ENCODE measurements at regions not wholly inside any gene's neighbourhood (a gene's known extent, or its start where the extent isn't known, plus 50 kb on each side); places are given as distances from the start of the nearest gene placed in this dataset.

DNA sequence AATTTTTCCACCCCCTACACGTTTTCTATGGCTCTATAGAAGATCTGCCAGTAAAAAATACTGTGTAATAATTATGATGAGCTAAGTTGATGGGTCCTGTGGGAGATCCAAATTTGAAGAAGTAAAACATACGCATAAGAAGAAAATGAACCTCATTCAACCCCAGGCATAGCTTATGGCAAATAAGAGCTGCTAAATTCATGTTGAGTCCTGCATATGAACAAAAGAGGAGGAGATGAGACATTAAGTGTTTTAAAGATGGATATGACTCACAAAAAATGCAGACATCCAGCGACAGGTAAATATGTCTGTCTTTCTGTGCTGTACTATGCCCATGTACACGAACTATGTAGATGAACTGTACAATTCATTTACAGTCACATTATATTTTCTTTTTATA lies 101.9 kb downstream of the LIG4 start:
- ChIA-PET CTCF (no interaction called here), POLR2A (no interaction called here), RAD21 (ENCODE audit: low non-redundant PET in 1 of 2, low total read pairs in 2 of 2, uncharacterized antibody in 2 of 2, unreplicated experiment in 2 of 2) (no interaction called here)
- DNase-seq (ENCODE audit: low read depth, low spot score) (no peak), ATAC-seq (no peak)
- H2AFZ ChIP-seq (ENCODE audit: low read depth, low read length, poor library complexity, severe bottlenecking): no peak overlapping the region
- no peaks in the 10 kb centered on the region for H4K20me1 ChIP-seq (ENCODE audit: insufficient read depth)
- no peaks in the 10 kb centered on the region for H3K9me2 ChIP-seq (ENCODE audit: insufficient read depth)
- H3K27me3 ChIP-seq (ENCODE audit: insufficient read depth, low read length): no peaks in the 10 kb centered on the region
- no peaks in the 10 kb centered on the region for H3K4me1 ChIP-seq (ENCODE audit: control insufficient read depth in 1 of 2, insufficient read depth in 2 of 2, low read length in 2 of 2)
- H3K4me3 ChIP-seq (replicated peaks in 1 of 2; ENCODE audit: low read depth in 1 of 2, low read length in 2 of 2): no peak overlapping the region
- H3K9ac ChIP-seq (ENCODE audit: low read length): no peak overlapping the region
- H3K9me3 ChIP-seq (ENCODE audit: control insufficient read depth in 1 of 2, insufficient read depth in 1 of 2, low read depth in 1 of 2, low read length in 2 of 2): no peaks in the 10 kb centered on the region
- BruUV-seq (replicated peaks): no TSS peak
- TF ChIP-seq POLR2AphosphoS5 (IDR thresholded peaks at IDR 0.05; ENCODE audit: low read depth, low read length): no peak
- no peak for TF ChIP-seq YY1 (IDR thresholded peaks at IDR 0.05; ENCODE audit: extremely low read depth, insufficient replicate concordance, low read depth, low read length)
- intact Hi-C loops (cut with micrococcal nuclease): no loop called here
- H3K79me2 ChIP-seq (ENCODE audit: insufficient read depth, low read length): no peaks in the 10 kb centered on the region
- no peak overlapping the region for H3K27ac ChIP-seq (ENCODE audit: low read depth, low read length)
- no peaks in the 10 kb centered on the region for H3K36me3 ChIP-seq (ENCODE audit: control insufficient read depth in 1 of 2, insufficient read depth in 2 of 2, low read length in 2 of 2)
- H3K4me2 ChIP-seq (ENCODE audit: low read length): no peak overlapping the region

DNA sequence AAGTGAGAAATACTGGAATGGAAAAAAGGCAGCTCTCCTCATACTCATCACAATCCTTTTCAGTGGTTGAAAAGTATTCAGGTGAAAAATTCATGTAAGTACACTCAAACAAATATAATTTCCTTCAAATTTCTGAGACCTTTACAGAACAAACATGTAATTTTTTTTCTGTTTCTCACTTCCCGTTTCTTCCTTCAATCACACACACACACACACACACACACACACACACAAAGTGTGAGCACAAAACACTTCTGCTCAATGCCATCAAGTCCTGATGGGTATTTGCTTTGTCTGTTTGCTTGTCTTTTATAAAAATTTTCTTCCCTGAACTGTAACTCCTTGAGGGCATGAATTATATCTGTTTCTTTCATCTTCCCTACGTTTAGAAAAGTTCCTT lies 110.6 kb downstream of the LIG4 start:
- ATAC-seq (no peak), DNase-seq (ENCODE audit: low read depth, low spot score) (no peak)
- no peaks in the 10 kb centered on the region for H4K20me1 ChIP-seq (ENCODE audit: insufficient read depth)
- no peak overlapping the region for H3K4me3 ChIP-seq (replicated peaks in 1 of 2; ENCODE audit: low read depth in 1 of 2, low read length in 2 of 2)
- no peaks in the 10 kb centered on the region for H3K9me2 ChIP-seq (ENCODE audit: insufficient read depth)
- no peaks in the 10 kb centered on the region for H3K9me3 ChIP-seq (ENCODE audit: control insufficient read depth in 1 of 2, insufficient read depth in 1 of 2, low read depth in 1 of 2, low read length in 2 of 2)
- RAD21 ChIA-PET (ENCODE audit: low non-redundant PET in 1 of 2, low total read pairs in 2 of 2, uncharacterized antibody in 2 of 2, unreplicated experiment in 2 of 2): no interaction called here
- CTCF ChIA-PET: no interaction called here
- no peaks in the 10 kb centered on the region for H3K27me3 ChIP-seq (ENCODE audit: insufficient read depth, low read length)
- H3K4me2 ChIP-seq (ENCODE audit: low read length): no peak overlapping the region
- H2AFZ ChIP-seq (ENCODE audit: low read depth, low read length, poor library complexity, severe bottlenecking): no peak overlapping the region
- no peaks in the 10 kb centered on the region for H3K4me1 ChIP-seq (ENCODE audit: control insufficient read depth in 1 of 2, insufficient read depth in 2 of 2, low read length in 2 of 2)
- H3K79me2 ChIP-seq (ENCODE audit: insufficient read depth, low read length): no peaks in the 10 kb centered on the region
- intact Hi-C loops (cut with micrococcal nuclease): no loop called here
- POLR2A ChIA-PET: no interaction called here
- no peak for TF ChIP-seq RAD21 (IDR thresholded peaks at IDR 0.05; ENCODE audit: low read depth)
- no peak for TF ChIP-seq POLR2A (IDR thresholded peaks at IDR 0.05; ENCODE audit: borderline replicate concordance, extremely low read depth, insufficient read depth, insufficient read length)
- TF ChIP-seq SRF (IDR thresholded peaks at IDR 0.05; ENCODE audit: low read depth): no peak
- no peak for TF ChIP-seq POLR2AphosphoS5 (IDR thresholded peaks at IDR 0.05; ENCODE audit: low read depth, low read length)
- no peak for TF ChIP-seq ELF1 (IDR thresholded peaks at IDR 0.05; ENCODE audit: borderline replicate concordance, low read depth)
- no peak for TF ChIP-seq YY1 (IDR thresholded peaks at IDR 0.05; ENCODE audit: extremely low read depth, insufficient replicate concordance, low read depth, low read length)
- no peak for TF ChIP-seq SP1 (IDR thresholded peaks at IDR 0.05; ENCODE audit: low read depth)
- TF ChIP-seq CBX3 (IDR thresholded peaks at IDR 0.05; ENCODE audit: low read depth): no peak
- TF ChIP-seq, protein P1, sequence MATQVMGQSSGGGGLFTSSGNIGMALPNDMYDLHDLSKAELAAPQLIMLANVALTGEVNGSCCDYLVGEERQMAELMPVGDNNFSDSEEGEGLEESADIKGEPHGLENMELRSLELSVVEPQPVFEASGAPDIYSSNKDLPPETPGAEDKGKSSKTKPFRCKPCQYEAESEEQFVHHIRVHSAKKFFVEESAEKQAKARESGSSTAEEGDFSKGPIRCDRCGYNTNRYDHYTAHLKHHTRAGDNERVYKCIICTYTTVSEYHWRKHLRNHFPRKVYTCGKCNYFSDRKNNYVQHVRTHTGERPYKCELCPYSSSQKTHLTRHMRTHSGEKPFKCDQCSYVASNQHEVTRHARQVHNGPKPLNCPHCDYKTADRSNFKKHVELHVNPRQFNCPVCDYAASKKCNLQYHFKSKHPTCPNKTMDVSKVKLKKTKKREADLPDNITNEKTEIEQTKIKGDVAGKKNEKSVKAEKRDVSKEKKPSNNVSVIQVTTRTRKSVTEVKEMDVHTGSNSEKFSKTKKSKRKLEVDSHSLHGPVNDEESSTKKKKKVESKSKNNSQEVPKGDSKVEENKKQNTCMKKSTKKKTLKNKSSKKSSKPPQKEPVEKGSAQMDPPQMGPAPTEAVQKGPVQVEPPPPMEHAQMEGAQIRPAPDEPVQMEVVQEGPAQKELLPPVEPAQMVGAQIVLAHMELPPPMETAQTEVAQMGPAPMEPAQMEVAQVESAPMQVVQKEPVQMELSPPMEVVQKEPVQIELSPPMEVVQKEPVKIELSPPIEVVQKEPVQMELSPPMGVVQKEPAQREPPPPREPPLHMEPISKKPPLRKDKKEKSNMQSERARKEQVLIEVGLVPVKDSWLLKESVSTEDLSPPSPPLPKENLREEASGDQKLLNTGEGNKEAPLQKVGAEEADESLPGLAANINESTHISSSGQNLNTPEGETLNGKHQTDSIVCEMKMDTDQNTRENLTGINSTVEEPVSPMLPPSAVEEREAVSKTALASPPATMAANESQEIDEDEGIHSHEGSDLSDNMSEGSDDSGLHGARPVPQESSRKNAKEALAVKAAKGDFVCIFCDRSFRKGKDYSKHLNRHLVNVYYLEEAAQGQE (IDR thresholded peaks at IDR 0.05; ENCODE audit: low read depth): no peak
- no peak for TF ChIP-seq EZH2phosphoT487 (IDR thresholded peaks at IDR 0.05; ENCODE audit: borderline replicate concordance)
- TF ChIP-seq, protein P2, sequence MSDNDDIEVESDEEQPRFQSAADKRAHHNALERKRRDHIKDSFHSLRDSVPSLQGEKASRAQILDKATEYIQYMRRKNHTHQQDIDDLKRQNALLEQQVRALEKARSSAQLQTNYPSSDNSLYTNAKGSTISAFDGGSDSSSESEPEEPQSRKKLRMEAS (IDR thresholded peaks at IDR 0.05): no peak
- TF ChIP-seq, protein P3, sequence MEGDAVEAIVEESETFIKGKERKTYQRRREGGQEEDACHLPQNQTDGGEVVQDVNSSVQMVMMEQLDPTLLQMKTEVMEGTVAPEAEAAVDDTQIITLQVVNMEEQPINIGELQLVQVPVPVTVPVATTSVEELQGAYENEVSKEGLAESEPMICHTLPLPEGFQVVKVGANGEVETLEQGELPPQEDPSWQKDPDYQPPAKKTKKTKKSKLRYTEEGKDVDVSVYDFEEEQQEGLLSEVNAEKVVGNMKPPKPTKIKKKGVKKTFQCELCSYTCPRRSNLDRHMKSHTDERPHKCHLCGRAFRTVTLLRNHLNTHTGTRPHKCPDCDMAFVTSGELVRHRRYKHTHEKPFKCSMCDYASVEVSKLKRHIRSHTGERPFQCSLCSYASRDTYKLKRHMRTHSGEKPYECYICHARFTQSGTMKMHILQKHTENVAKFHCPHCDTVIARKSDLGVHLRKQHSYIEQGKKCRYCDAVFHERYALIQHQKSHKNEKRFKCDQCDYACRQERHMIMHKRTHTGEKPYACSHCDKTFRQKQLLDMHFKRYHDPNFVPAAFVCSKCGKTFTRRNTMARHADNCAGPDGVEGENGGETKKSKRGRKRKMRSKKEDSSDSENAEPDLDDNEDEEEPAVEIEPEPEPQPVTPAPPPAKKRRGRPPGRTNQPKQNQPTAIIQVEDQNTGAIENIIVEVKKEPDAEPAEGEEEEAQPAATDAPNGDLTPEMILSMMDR (IDR thresholded peaks at IDR 0.05 in 2 of 3, conservative IDR thresholded peaks at IDR 0.05 in 1 of 3; ENCODE audit: borderline replicate concordance in 1 of 3, insufficient read depth in 1 of 3, low read depth in 2 of 3, low read length in 2 of 3): no peak
- no TSS peak for BruUV-seq (replicated peaks)
- no peak overlapping the region for H3K27ac ChIP-seq (ENCODE audit: low read depth, low read length)
- H3K36me3 ChIP-seq (ENCODE audit: control insufficient read depth in 1 of 2, insufficient read depth in 2 of 2, low read length in 2 of 2): no peaks in the 10 kb centered on the region
- no peak overlapping the region for H3K9ac ChIP-seq (ENCODE audit: low read length)
